Hepatocyte (in vitro differentiated cells): ENCODE measurements at regions not wholly inside any gene's neighbourhood (a gene's known extent, or its start where the extent isn't known, plus 50 kb on each side); places are given as distances from the start of the nearest gene placed in this dataset.

Source experiments
- EZH2 ChIP-seq: fragments of 200-600 bp; sonication (generic); IDR thresholded peaks from 2 replicates; pipeline ENCODE4 v1.6.1; 2016; ENCODE audit warnings: antibody characterized with exemption, mild to moderate bottlenecking, borderline replicate concordance
- TF ChIP-seq, protein P1 (sequence below): fragments of 200-600 bp; sonication (generic); IDR thresholded peaks from 2 replicates; pipeline ENCODE4 v1.5.1; 2016; ENCODE audit warnings: antibody characterized with exemption, mild to moderate bottlenecking; ENCODE audit not compliant: poor library complexity

- TF ChIP-seq EZH2 = no peak
- TF ChIP-seq, protein P1, sequence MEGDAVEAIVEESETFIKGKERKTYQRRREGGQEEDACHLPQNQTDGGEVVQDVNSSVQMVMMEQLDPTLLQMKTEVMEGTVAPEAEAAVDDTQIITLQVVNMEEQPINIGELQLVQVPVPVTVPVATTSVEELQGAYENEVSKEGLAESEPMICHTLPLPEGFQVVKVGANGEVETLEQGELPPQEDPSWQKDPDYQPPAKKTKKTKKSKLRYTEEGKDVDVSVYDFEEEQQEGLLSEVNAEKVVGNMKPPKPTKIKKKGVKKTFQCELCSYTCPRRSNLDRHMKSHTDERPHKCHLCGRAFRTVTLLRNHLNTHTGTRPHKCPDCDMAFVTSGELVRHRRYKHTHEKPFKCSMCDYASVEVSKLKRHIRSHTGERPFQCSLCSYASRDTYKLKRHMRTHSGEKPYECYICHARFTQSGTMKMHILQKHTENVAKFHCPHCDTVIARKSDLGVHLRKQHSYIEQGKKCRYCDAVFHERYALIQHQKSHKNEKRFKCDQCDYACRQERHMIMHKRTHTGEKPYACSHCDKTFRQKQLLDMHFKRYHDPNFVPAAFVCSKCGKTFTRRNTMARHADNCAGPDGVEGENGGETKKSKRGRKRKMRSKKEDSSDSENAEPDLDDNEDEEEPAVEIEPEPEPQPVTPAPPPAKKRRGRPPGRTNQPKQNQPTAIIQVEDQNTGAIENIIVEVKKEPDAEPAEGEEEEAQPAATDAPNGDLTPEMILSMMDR = no peak
Measured at GRCh38 chr6:144778056-144778455, 492.9 kb downstream of the UTRN start.
